ENCODE measurements at regions not wholly inside any gene's neighbourhood (a gene's known extent, or its start where the extent isn't known, plus 50 kb on each side); places are given as distances from the start of the nearest gene placed in this dataset.

DNA sequence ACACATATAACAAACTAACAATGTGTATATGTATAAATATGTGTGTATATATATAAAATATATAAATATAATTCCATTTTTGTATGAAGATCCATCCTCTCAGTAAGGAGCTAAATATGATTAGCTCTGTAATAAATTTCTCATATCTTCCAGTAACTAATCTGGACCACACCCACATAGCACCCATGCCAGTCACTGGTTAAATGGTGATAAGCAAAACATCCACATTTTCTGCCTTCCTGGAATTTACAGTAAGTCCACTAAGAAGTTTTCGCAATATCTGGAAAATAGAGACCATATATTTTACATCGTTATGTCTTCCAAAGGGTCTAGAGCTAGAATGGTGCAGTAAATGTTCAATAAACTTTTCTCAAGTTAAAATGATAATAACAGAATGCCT is 151.5 kb upstream of the STMND1 start:
- Histone ChIP-seq H3K4me3 (no peak overlapping the region), H3K4me1 (ENCODE audit: insufficient read depth) (peaks cover 35% of the 10 kb centered on the region), H3K79me2 (replicated peaks; ENCODE audit: insufficient read depth) (no peaks in the 10 kb centered on the region), H3K9me2 (ENCODE audit: insufficient read depth) (peaks cover 13% of the 10 kb centered on the region; the same call in 1 of the 2 replicates), H2AFZ (no peak overlapping the region), H3K27me3 (ENCODE audit: insufficient read depth) (no peaks in the 10 kb centered on the region), H4K20me1 (replicated peaks; ENCODE audit: insufficient read depth) (no peaks in the 10 kb centered on the region), H3F3A (replicated peaks; ENCODE audit: low read depth) (no peaks in the 10 kb centered on the region), H3K27ac (ENCODE audit: low read depth) (no peak overlapping the region), H3K36me3 (ENCODE audit: insufficient read depth) (no peaks in the 10 kb centered on the region), H3K4me2 (no peak overlapping the region)
- Mint-ChIP-seq H3K27me3 (ENCODE audit: insufficient read depth, low read depth, poor library complexity) (no peaks in the 10 kb centered on the region), H3K27ac (no peak overlapping the region), H3K4me1 (peaks cover 48% of the 10 kb centered on the region), H3K4me3 (no peak overlapping the region), H3K9me3 (no peaks in the 10 kb centered on the region), H3K36me3 (ENCODE audit: low read depth) (no peaks in the 10 kb centered on the region)
- no peak for DNase-seq (ENCODE audit: low spot score)
- TF ChIP-seq ZNF331 (CRISPR knock-in tag; IDR thresholded peaks at IDR 0.05; ENCODE audit: low read depth) (no peak), EZH2 (IDR thresholded peaks at IDR 0.05; ENCODE audit: low read depth, unreplicated experiment) (no peak), JUNB (IDR thresholded peaks at IDR 0.05; ENCODE audit: unreplicated experiment) (no peak), CREB1 (CRISPR knock-in tag; IDR thresholded peaks at IDR 0.05; ENCODE audit: low read depth) (no peak), POLR2AphosphoS5 (IDR thresholded peaks at IDR 0.05; ENCODE audit: low read depth) (no peak), NANOG (IDR thresholded peaks at IDR 0.05; ENCODE audit: borderline replicate concordance) (no peak), EZH2phosphoT487 (IDR thresholded peaks at IDR 0.05; ENCODE audit: unreplicated experiment) (no peak), ETS1 (IDR thresholded peaks at IDR 0.05) (no peak), STAT1 (IDR thresholded peaks at IDR 0.05; ENCODE audit: unreplicated experiment) (no peak), ZNF114 (CRISPR knock-in tag; IDR thresholded peaks at IDR 0.05) (no peak)
- TF ChIP-seq, protein P1, sequence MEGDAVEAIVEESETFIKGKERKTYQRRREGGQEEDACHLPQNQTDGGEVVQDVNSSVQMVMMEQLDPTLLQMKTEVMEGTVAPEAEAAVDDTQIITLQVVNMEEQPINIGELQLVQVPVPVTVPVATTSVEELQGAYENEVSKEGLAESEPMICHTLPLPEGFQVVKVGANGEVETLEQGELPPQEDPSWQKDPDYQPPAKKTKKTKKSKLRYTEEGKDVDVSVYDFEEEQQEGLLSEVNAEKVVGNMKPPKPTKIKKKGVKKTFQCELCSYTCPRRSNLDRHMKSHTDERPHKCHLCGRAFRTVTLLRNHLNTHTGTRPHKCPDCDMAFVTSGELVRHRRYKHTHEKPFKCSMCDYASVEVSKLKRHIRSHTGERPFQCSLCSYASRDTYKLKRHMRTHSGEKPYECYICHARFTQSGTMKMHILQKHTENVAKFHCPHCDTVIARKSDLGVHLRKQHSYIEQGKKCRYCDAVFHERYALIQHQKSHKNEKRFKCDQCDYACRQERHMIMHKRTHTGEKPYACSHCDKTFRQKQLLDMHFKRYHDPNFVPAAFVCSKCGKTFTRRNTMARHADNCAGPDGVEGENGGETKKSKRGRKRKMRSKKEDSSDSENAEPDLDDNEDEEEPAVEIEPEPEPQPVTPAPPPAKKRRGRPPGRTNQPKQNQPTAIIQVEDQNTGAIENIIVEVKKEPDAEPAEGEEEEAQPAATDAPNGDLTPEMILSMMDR (conservative IDR thresholded peaks at IDR 0.05; ENCODE audit: low read depth in 2 of 2): no peak
- TF ChIP-seq, protein P2, sequence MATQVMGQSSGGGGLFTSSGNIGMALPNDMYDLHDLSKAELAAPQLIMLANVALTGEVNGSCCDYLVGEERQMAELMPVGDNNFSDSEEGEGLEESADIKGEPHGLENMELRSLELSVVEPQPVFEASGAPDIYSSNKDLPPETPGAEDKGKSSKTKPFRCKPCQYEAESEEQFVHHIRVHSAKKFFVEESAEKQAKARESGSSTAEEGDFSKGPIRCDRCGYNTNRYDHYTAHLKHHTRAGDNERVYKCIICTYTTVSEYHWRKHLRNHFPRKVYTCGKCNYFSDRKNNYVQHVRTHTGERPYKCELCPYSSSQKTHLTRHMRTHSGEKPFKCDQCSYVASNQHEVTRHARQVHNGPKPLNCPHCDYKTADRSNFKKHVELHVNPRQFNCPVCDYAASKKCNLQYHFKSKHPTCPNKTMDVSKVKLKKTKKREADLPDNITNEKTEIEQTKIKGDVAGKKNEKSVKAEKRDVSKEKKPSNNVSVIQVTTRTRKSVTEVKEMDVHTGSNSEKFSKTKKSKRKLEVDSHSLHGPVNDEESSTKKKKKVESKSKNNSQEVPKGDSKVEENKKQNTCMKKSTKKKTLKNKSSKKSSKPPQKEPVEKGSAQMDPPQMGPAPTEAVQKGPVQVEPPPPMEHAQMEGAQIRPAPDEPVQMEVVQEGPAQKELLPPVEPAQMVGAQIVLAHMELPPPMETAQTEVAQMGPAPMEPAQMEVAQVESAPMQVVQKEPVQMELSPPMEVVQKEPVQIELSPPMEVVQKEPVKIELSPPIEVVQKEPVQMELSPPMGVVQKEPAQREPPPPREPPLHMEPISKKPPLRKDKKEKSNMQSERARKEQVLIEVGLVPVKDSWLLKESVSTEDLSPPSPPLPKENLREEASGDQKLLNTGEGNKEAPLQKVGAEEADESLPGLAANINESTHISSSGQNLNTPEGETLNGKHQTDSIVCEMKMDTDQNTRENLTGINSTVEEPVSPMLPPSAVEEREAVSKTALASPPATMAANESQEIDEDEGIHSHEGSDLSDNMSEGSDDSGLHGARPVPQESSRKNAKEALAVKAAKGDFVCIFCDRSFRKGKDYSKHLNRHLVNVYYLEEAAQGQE (IDR thresholded peaks at IDR 0.05; ENCODE audit: unreplicated experiment): no peak
- TF ChIP-seq, protein P3, sequence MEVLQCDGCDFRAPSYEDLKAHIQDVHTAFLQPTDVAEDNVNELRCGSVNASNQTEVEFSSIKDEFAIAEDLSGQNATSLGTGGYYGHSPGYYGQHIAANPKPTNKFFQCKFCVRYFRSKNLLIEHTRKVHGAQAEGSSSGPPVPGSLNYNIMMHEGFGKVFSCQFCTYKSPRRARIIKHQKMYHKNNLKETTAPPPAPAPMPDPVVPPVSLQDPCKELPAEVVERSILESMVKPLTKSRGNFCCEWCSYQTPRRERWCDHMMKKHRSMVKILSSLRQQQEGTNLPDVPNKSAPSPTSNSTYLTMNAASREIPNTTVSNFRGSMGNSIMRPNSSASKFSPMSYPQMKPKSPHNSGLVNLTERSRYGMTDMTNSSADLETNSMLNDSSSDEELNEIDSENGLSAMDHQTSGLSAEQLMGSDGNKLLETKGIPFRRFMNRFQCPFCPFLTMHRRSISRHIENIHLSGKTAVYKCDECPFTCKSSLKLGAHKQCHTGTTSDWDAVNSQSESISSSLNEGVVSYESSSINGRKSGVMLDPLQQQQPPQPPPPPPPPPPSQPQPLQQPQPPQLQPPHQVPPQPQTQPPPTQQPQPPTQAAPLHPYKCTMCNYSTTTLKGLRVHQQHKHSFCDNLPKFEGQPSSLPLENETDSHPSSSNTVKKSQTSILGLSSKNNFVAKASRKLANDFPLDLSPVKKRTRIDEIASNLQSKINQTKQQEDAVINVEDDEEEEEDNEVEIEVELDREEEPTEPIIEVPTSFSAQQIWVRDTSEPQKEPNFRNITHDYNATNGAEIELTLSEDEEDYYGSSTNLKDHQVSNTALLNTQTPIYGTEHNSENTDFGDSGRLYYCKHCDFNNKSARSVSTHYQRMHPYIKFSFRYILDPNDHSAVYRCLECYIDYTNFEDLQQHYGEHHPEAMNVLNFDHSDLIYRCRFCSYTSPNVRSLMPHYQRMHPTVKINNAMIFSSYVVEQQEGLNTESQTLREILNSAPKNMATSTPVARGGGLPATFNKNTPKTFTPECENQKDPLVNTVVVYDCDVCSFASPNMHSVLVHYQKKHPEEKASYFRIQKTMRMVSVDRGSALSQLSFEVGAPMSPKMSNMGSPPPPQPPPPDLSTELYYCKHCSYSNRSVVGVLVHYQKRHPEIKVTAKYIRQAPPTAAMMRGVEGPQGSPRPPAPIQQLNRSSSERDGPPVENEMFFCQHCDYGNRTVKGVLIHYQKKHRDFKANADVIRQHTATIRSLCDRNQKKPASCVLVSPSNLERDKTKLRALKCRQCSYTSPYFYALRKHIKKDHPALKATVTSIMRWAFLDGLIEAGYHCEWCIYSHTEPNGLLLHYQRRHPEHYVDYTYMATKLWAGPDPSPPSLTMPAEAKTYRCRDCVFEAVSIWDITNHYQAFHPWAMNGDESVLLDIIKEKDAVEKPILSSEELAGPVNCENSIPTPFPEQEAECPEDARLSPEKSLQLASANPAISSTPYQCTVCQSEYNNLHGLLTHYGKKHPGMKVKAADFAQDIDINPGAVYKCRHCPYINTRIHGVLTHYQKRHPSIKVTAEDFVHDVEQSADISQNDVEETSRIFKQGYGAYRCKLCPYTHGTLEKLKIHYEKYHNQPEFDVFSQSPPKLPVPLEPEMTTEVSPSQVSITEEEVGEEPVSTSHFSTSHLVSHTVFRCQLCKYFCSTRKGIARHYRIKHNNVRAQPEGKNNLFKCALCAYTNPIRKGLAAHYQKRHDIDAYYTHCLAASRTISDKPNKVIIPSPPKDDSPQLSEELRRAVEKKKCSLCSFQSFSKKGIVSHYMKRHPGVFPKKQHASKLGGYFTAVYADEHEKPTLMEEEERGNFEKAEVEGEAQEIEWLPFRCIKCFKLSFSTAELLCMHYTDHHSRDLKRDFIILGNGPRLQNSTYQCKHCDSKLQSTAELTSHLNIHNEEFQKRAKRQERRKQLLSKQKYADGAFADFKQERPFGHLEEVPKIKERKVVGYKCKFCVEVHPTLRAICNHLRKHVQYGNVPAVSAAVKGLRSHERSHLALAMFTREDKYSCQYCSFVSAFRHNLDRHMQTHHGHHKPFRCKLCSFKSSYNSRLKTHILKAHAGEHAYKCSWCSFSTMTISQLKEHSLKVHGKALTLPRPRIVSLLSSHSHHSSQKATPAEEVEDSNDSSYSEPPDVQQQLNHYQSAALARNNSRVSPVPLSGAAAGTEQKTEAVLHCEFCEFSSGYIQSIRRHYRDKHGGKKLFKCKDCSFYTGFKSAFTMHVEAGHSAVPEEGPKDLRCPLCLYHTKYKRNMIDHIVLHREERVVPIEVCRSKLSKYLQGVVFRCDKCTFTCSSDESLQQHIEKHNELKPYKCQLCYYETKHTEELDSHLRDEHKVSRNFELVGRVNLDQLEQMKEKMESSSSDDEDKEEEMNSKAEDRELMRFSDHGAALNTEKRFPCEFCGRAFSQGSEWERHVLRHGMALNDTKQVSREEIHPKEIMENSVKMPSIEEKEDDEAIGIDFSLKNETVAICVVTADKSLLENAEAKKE (CRISPR knock-in tag; IDR thresholded peaks at IDR 0.05): no peak
- no peak for ATAC-seq

Measured in GM23338 (cell line).